ENCODE measurements at regions not wholly inside any gene's neighbourhood (a gene's known extent, or its start where the extent isn't known, plus 50 kb on each side); places are given as distances from the start of the nearest gene placed in this dataset.
"Not testable (repeated sequence)": the region's sequence is repeated elsewhere in the genome, so short reads cannot be mapped to it uniquely, and the experiment has no call there.

- no peak for DNase-seq
Observed at GRCh38 chr11:38711110-38711509, 2113.1 kb upstream of the RAG2 start.

- DNase-seq = no peak
Observed at GRCh38 chr11:38710262-38710661, 2112.2 kb upstream of the RAG2 start.

GRCh38 chr11:38700111-38700510 is 2102.1 kb upstream of the RAG2 start:
- DNase-seq = no peak

GRCh38 chr11:38693306-38693705 is 2095.3 kb upstream of the RAG2 start:
- DNase-seq = no peak

GRCh38 chr11:38690211-38690610 is 2092.2 kb upstream of the RAG2 start:
- not testable (repeated sequence) for DNase-seq

- DNase-seq = no peak
Observed at GRCh38 chr11:38687008-38687407, 2089.0 kb upstream of the RAG2 start.

- DNase-seq = no peak
Observed at GRCh38 chr11:38683484-38683883, 2085.4 kb upstream of the RAG2 start.

- DNase-seq = no peak
Observed at GRCh38 chr11:38680746-38681145, 2082.7 kb upstream of the RAG2 start.

GRCh38 chr11:38680166-38680565 is 2082.1 kb upstream of the RAG2 start:
- peak; percentile 24 for DNase-seq

GRCh38 chr11:38672445-38672844 is 2074.4 kb upstream of the RAG2 start:
- DNase-seq = no peak

- DNase-seq = no peak
Observed at GRCh38 chr11:38667359-38667758, 2069.3 kb upstream of the RAG2 start.

GRCh38 chr11:38648604-38649003 is 2050.6 kb upstream of the RAG2 start:
- no peak for DNase-seq

- DNase-seq = no peak
Observed at GRCh38 chr11:38646382-38646781, 2048.3 kb upstream of the RAG2 start.

- no peak for DNase-seq
Observed at GRCh38 chr11:38640854-38641253, 2042.8 kb upstream of the RAG2 start.

GRCh38 chr11:38612701-38613100 is 2014.7 kb upstream of the RAG2 start:
- DNase-seq = no peak

GRCh38 chr11:38601371-38601770 is 2003.3 kb upstream of the RAG2 start:
- not testable (repeated sequence) for DNase-seq

- no peak for DNase-seq
Observed at GRCh38 chr11:38598418-38598817, 2000.4 kb upstream of the RAG2 start.

- not testable (repeated sequence) for DNase-seq
Observed at GRCh38 chr11:38595359-38596016, 1997.5 kb upstream of the RAG2 start.

GRCh38 chr11:38594895-38595294 is 1996.9 kb upstream of the RAG2 start:
- DNase-seq = no peak

GRCh38 chr11:38593649-38594048 is 1995.6 kb upstream of the RAG2 start:
- DNase-seq = peak; percentile 34

GRCh38 chr11:38582756-38583155 is 1984.7 kb upstream of the RAG2 start:
- peak; percentile 50 for DNase-seq

- peak; percentile 73 for DNase-seq
Observed at GRCh38 chr11:38582151-38582550, 1984.1 kb upstream of the RAG2 start.

- no peak for DNase-seq
Observed at GRCh38 chr11:38577769-38578168, 1979.7 kb upstream of the RAG2 start.

- no peak for DNase-seq
Observed at GRCh38 chr11:38562562-38562961, 1964.5 kb upstream of the RAG2 start.

- no peak for DNase-seq
Observed at GRCh38 chr11:38553148-38553547, 1955.1 kb upstream of the RAG2 start.

Measured in fibroblast of skin of back (primary cell).